OCI-LY1 (cell line): ENCODE measurements at regions not wholly inside any gene's neighbourhood (a gene's known extent, or its start where the extent isn't known, plus 50 kb on each side); places are given as distances from the start of the nearest gene placed in this dataset.

Experiments
- H2AFZ ChIP-seq: fragments of 200-600 bp; sonication (generic), shearing (Covaris generic); 2 replicates; pipeline ENCODE4 v1.6.0; 2014; ENCODE audit warnings: antibody characterized with exemption, mild to moderate bottlenecking, low read length
- H3F3A ChIP-seq: fragments of 200-600 bp; sonication (generic), shearing (Covaris generic); 2 replicates; pipeline ENCODE4 v1.6.0; 2014; ENCODE audit warnings: mild to moderate bottlenecking, antibody characterized with exemption, low read length, moderate library complexity; ENCODE audit not compliant: insufficient read depth
- H3K27ac ChIP-seq: fragments of 200-600 bp; sonication (generic); 2 replicates; pipeline ENCODE4 v1.5.1; 2014; ENCODE audit warnings: low read length, mixed run types, mild to moderate bottlenecking, low read depth; ENCODE audit not compliant: poor library complexity, severe bottlenecking
- H3K27me3 ChIP-seq: fragments of 200-600 bp; sonication (generic); 2 replicates; pipeline ENCODE4 v1.6.0; 2014; ENCODE audit warnings: antibody characterized with exemption, mild to moderate bottlenecking, low read length, moderate library complexity; ENCODE audit not compliant: insufficient read depth
- H3K36me3 ChIP-seq: fragments of 200-600 bp; sonication (generic); 2 replicates; pipeline ENCODE4 v1.6.1; 2014; ENCODE audit warnings: mild to moderate bottlenecking, antibody characterized with exemption, low read length, moderate library complexity, mixed read lengths; ENCODE audit not compliant: insufficient read depth
- H3K4me1 ChIP-seq: fragments of 200-600 bp; sonication (generic); 2 replicates; pipeline ENCODE4 v1.5.1; 2014; ENCODE audit warnings: mild to moderate bottlenecking, low read length, moderate library complexity; ENCODE audit not compliant: insufficient read depth, severe bottlenecking
- H3K4me2 ChIP-seq: fragments of 200-600 bp; sonication (generic), shearing (Covaris generic); 2 replicates; pipeline ENCODE4 v1.6.1; 2014; ENCODE audit warnings: low read length
- H3K4me3 ChIP-seq: fragments of 200-600 bp; sonication (generic); 2 replicates; pipeline ENCODE4 v1.5.1; 2014; ENCODE audit warnings: low read length, low read depth, mild to moderate bottlenecking, mixed read lengths; ENCODE audit not compliant: poor library complexity, severe bottlenecking
- H3K79me2 ChIP-seq: fragments of 200-600 bp; shearing (Covaris generic); 2 replicates; pipeline ENCODE4 v1.6.1; 2016; ENCODE audit warnings: mixed run types, low read length, mixed read lengths; ENCODE audit not compliant: insufficient read depth
- H3K9ac ChIP-seq: fragments of 200-600 bp; sonication (generic), shearing (Covaris generic); 2 replicates; pipeline ENCODE4 v1.6.1; 2014; ENCODE audit warnings: mild to moderate bottlenecking, low read length, mixed read lengths
- H3K9me2 ChIP-seq: fragments of 200-600 bp; sonication (generic), shearing (Covaris generic); 2 replicates; pipeline ENCODE4 v1.6.1; 2014; ENCODE audit warnings: low read depth, mild to moderate bottlenecking, low read length, mixed read lengths
- H3K9me3 ChIP-seq: fragments of 200-600 bp; shearing (Covaris generic); 2 replicates; pipeline ENCODE4 v1.6.1; 2014; ENCODE audit warnings: low read length, mixed read lengths
- H4K20me1 ChIP-seq: fragments of 200-600 bp; sonication (generic), shearing (Covaris generic); 2 replicates; pipeline ENCODE4 v1.6.0; 2016; ENCODE audit warnings: mild to moderate bottlenecking, low read length; ENCODE audit not compliant: insufficient read depth
- CTCF ChIP-seq: fragments of 200-600 bp; sonication (generic), shearing (Covaris generic); IDR thresholded peaks from 2 replicates; pipeline ENCODE4 v1.5.1; 2017; ENCODE audit warnings: mild to moderate bottlenecking, antibody characterized with exemption, low read length, moderate library complexity, mixed read lengths
- EZH2 ChIP-seq: fragments of 200-600 bp; sonication (generic), shearing (Covaris generic); IDR thresholded peaks from 2 replicates; pipeline ENCODE4 v1.8.0; 2017; ENCODE audit warnings: borderline replicate concordance, mixed run types, mild to moderate bottlenecking, antibody characterized with exemption, low read length, moderate library complexity, mixed read lengths

- Histone ChIP-seq H3K27ac (no peak overlapping the region), H4K20me1 (no peaks in the 10 kb centered on the region), H3K4me3 (no peak overlapping the region), H3F3A (no peaks in the 10 kb centered on the region), H3K9me2 (no peaks in the 10 kb centered on the region), H3K4me1 (no peaks in the 10 kb centered on the region), H3K4me2 (no peak overlapping the region), H3K79me2 (no peaks in the 10 kb centered on the region), H3K36me3 (no peaks in the 10 kb centered on the region), H3K27me3 (no peaks in the 10 kb centered on the region), H3K9ac (no peak overlapping the region), H2AFZ (no peak overlapping the region), H3K9me3 (peaks cover 3% of the 10 kb centered on the region; the same call in 1 of the 2 replicates)
- TF ChIP-seq CTCF (no peak), EZH2 (no peak)
Observed at GRCh38 chr4:166228112-166228511, 355.1 kb downstream of the TLL1 start.

- Histone ChIP-seq H3K9me3 (peaks cover 3% of the 10 kb centered on the region; the same call in 1 of the 2 replicates), H2AFZ (no peak overlapping the region), H3K27me3 (no peaks in the 10 kb centered on the region), H3K27ac (no peak overlapping the region), H3K9me2 (no peaks in the 10 kb centered on the region), H3K4me3 (no peak overlapping the region), H3K9ac (no peak overlapping the region), H3K4me2 (no peak overlapping the region), H3K36me3 (no peaks in the 10 kb centered on the region), H3F3A (no peaks in the 10 kb centered on the region), H3K4me1 (no peaks in the 10 kb centered on the region), H4K20me1 (no peaks in the 10 kb centered on the region), H3K79me2 (no peaks in the 10 kb centered on the region)
- no peak for TF ChIP-seq CTCF
- TF ChIP-seq EZH2 = no peak
Observed at GRCh38 chr4:166229799-166230198, 356.8 kb downstream of the TLL1 start.

GRCh38 chr4:166230841-166231240 is 357.8 kb downstream of the TLL1 start:
- Histone ChIP-seq H3K9me2 (no peaks in the 10 kb centered on the region), H3F3A (no peaks in the 10 kb centered on the region), H3K27ac (no peak overlapping the region), H3K36me3 (no peaks in the 10 kb centered on the region), H3K79me2 (no peaks in the 10 kb centered on the region), H3K4me2 (no peak overlapping the region), H2AFZ (no peak overlapping the region), H3K9me3 (peaks cover 3% of the 10 kb centered on the region; the same call in 1 of the 2 replicates), H3K4me1 (no peaks in the 10 kb centered on the region), H3K27me3 (no peaks in the 10 kb centered on the region), H3K4me3 (no peak overlapping the region), H3K9ac (no peak overlapping the region), H4K20me1 (no peaks in the 10 kb centered on the region)
- no peak for TF ChIP-seq CTCF
- TF ChIP-seq EZH2 = no peak
